Right cardiac atrium (tissue), 5 donors: ENCODE measurements at regions not wholly inside any gene's neighbourhood (a gene's known extent, or its start where the extent isn't known, plus 50 kb on each side); places are given as distances from the start of the nearest gene placed in this dataset.

Experiments
- ATAC-seq, 2 donors: fragments of 200-7000 bp; cut with Tn5 transposase; one replicate each; pipeline versions ENCODE4 v1.8.0 to v1.9.1; 2020; ENCODE audit warnings: moderate library complexity in 2 of 2, mild to moderate bottlenecking in 1 of 2
- DNase-seq, 3 donors: peaks; one replicate each; pipeline ENCODE4 v3.0.0-alpha.2; 2020
- H3K27ac ChIP-seq: one replicate; pipeline ENCODE4 v1.5.1; 2013; ENCODE audit warnings: mild to moderate bottlenecking, low read length, control low read depth, moderate library complexity
- H3K27me3 ChIP-seq: one replicate; pipeline ENCODE4 v1.6.1; 2013; ENCODE audit not compliant: control insufficient read depth, insufficient read depth
- H3K4me1 ChIP-seq: one replicate; pipeline ENCODE4 v1.6.1; 2013; ENCODE audit warnings: low read length; ENCODE audit not compliant: control insufficient read depth, insufficient read depth
- H3K4me3 ChIP-seq: one replicate; pipeline ENCODE4 v1.5.1; 2013; ENCODE audit warnings: low read length, control low read depth
- H3K9me3 ChIP-seq: one replicate; pipeline ENCODE4 v1.6.1; 2013; ENCODE audit warnings: low read length; ENCODE audit not compliant: control insufficient read depth
- WGBS: extraction: QIAGEN DNeasy Blood & Tissue Kit; methylation state at CpG from one replicate; pipeline ENCODE4 v1.1.7; 2013; 5-methylcytosine and 5-hydroxymethylcytosine counted together
- intact Hi-C, 4 donors: fragments of 100-400 bp; cut with DNase I; formaldehyde crosslinking; loops; one replicate each; pipeline versions ENCODE4 v1.11.0 to v1.14.0; 2022 to 2023
- donor health status: healthy with polysubstance abuse.
- donor health status: DM: no; HTN: yes; CAD: no.
- donor health status: DM: no; HTN: no; CAD: no.
- donor health status: DM: no; HTN: yes; CAD: no; lungs with severe emphysema.
- donor health status: DM: yes; HTN: yes; CAD: no.

- Histone ChIP-seq H3K27ac (no peak overlapping the region), H3K4me3 (no peak overlapping the region), H3K4me1 (peaks cover 1% of the 10 kb centered on the region), H3K27me3 (no peaks in the 10 kb centered on the region), H3K9me3 (no peaks in the 10 kb centered on the region)
- DNase-seq: no peak
- intact Hi-C loops: no loop called here
- ATAC-seq: no peak
- WGBS: 71% methylated on average over 8 of the region's 8 CpGs
Observed at GRCh38 chr12:88418856-88419497, 161.3 kb downstream of the KITLG start.

- Histone ChIP-seq H3K27me3 (no peaks in the 10 kb centered on the region), H3K4me1 (peaks cover 1% of the 10 kb centered on the region), H3K27ac (no peak overlapping the region), H3K4me3 (no peak overlapping the region), H3K9me3 (no peaks in the 10 kb centered on the region)
- ATAC-seq (no peak), DNase-seq (no peak)
- intact Hi-C loops: no loop called here
- WGBS: 88% methylated on average over 1 of the region's 1 CpG
Observed at GRCh38 chr12:88419794-88420193, 160.5 kb downstream of the KITLG start.

GRCh38 chr12:88420457-88420856 lies 159.8 kb downstream of the KITLG start:
- no peak overlapping the region for H3K27ac ChIP-seq
- intact Hi-C loops: no loop called here
- H3K4me1 ChIP-seq: peaks cover 1% of the 10 kb centered on the region
- no peak for ATAC-seq
- no peak for DNase-seq
- H3K9me3 ChIP-seq: no peaks in the 10 kb centered on the region
- H3K4me3 ChIP-seq: no peak overlapping the region
- no peaks in the 10 kb centered on the region for H3K27me3 ChIP-seq

- ATAC-seq: no peak
- H3K27ac ChIP-seq: no peak overlapping the region
- intact Hi-C loops: no loop called here
- no peaks in the 10 kb centered on the region for H3K27me3 ChIP-seq
- H3K4me3 ChIP-seq: no peak overlapping the region
- H3K4me1 ChIP-seq: no peaks in the 10 kb centered on the region
- no peaks in the 10 kb centered on the region for H3K9me3 ChIP-seq
- WGBS: 93% methylated on average over 5 of the region's 5 CpGs
- DNase-seq: no peak
Observed at GRCh38 chr12:88424791-88425730, 155.2 kb downstream of the KITLG start.

GRCh38 chr12:88428350-88428749 lies 151.9 kb downstream of the KITLG start:
- intact Hi-C loops: no loop called here
- no peaks in the 10 kb centered on the region for H3K4me1 ChIP-seq
- DNase-seq (no peak), ATAC-seq (no peak)
- WGBS: 100% methylated on average over 1 of the region's 1 CpG
- no peaks in the 10 kb centered on the region for H3K9me3 ChIP-seq
- H3K27ac ChIP-seq: no peak overlapping the region
- no peaks in the 10 kb centered on the region for H3K27me3 ChIP-seq
- H3K4me3 ChIP-seq: no peak overlapping the region

- H3K27ac ChIP-seq: no peak overlapping the region
- no peak for ATAC-seq
- WGBS: 94% methylated on average over 4 of the region's 4 CpGs
- DNase-seq: no peak
- intact Hi-C loops: no loop called here
- no peaks in the 10 kb centered on the region for H3K9me3 ChIP-seq
- no peaks in the 10 kb centered on the region for H3K4me1 ChIP-seq
- H3K27me3 ChIP-seq: no peaks in the 10 kb centered on the region
- H3K4me3 ChIP-seq: no peak overlapping the region
Observed at GRCh38 chr12:88431246-88431645, 149.0 kb downstream of the KITLG start.

- Histone ChIP-seq H3K9me3 (no peaks in the 10 kb centered on the region), H3K27ac (no peak overlapping the region), H3K27me3 (no peaks in the 10 kb centered on the region), H3K4me3 (no peak overlapping the region), H3K4me1 (no peaks in the 10 kb centered on the region)
- intact Hi-C loops: no loop called here
- 70% methylated on average over 9 of the region's 9 CpGs for WGBS
- DNase-seq (peak; percentile 13 to 36 (median 16)), ATAC-seq (peak; percentile 46 to 83)
Observed at GRCh38 chr12:88432531-88433490, 147.5 kb downstream of the KITLG start.

- WGBS: 74% methylated on average over 8 of the region's 8 CpGs
- Histone ChIP-seq H3K4me3 (no peak overlapping the region), H3K27ac (no peak overlapping the region), H3K27me3 (no peaks in the 10 kb centered on the region), H3K4me1 (no peaks in the 10 kb centered on the region), H3K9me3 (no peaks in the 10 kb centered on the region)
- ATAC-seq (peak in 1 of 2 donors; percentile 25), DNase-seq (no peak)
- intact Hi-C loops: no loop called here
Observed at GRCh38 chr12:88433997-88434703, 146.1 kb downstream of the KITLG start.

GRCh38 chr12:88435334-88436076 lies 144.8 kb downstream of the KITLG start:
- ATAC-seq: no peak
- Histone ChIP-seq H3K27me3 (no peaks in the 10 kb centered on the region), H3K27ac (no peak overlapping the region), H3K4me1 (no peaks in the 10 kb centered on the region), H3K9me3 (no peaks in the 10 kb centered on the region), H3K4me3 (no peak overlapping the region)
- DNase-seq: no peak
- intact Hi-C loops: no loop called here
- 50% methylated on average over 4 of the region's 4 CpGs for WGBS

GRCh38 chr12:88437226-88437625 lies 143.0 kb downstream of the KITLG start:
- Histone ChIP-seq H3K27me3 (no peaks in the 10 kb centered on the region), H3K4me3 (no peak overlapping the region), H3K27ac (no peak overlapping the region), H3K4me1 (no peaks in the 10 kb centered on the region), H3K9me3 (no peaks in the 10 kb centered on the region)
- WGBS: 95% methylated on average over 3 of the region's 3 CpGs
- intact Hi-C loops: no loop called here
- DNase-seq: no peak
- no peak for ATAC-seq
